Peyer's patch (tissue), 4 donors: ENCODE measurements at regions not wholly inside any gene's neighbourhood (a gene's known extent, or its start where the extent isn't known, plus 50 kb on each side); places are given as distances from the start of the nearest gene placed in this dataset.

Experiments used
- POLR2A ChIP-seq, 2 donors: fragments of 450-650 bp; IDR thresholded peaks; one replicate each; pipeline ENCODE4 v1.5.1; 2017; ENCODE audit warnings: antibody characterized with exemption in 2 of 2, mild to moderate bottlenecking in 2 of 2, moderate library complexity in 2 of 2
- TF ChIP-seq, protein P1 (sequence below), 6 experiments: fragments of 450-650 bp in 4 of 6; fragments of 200-600 bp in 2 of 6; sonication (generic) in 1 of 6; IDR thresholded peaks; one replicate each; pipeline ENCODE4 v1.5.1; 2017 to 2019; ENCODE audit warnings: antibody characterized with exemption in 6 of 6, mild to moderate bottlenecking in 3 of 6, moderate library complexity in 1 of 6

- TF ChIP-seq, protein P1, sequence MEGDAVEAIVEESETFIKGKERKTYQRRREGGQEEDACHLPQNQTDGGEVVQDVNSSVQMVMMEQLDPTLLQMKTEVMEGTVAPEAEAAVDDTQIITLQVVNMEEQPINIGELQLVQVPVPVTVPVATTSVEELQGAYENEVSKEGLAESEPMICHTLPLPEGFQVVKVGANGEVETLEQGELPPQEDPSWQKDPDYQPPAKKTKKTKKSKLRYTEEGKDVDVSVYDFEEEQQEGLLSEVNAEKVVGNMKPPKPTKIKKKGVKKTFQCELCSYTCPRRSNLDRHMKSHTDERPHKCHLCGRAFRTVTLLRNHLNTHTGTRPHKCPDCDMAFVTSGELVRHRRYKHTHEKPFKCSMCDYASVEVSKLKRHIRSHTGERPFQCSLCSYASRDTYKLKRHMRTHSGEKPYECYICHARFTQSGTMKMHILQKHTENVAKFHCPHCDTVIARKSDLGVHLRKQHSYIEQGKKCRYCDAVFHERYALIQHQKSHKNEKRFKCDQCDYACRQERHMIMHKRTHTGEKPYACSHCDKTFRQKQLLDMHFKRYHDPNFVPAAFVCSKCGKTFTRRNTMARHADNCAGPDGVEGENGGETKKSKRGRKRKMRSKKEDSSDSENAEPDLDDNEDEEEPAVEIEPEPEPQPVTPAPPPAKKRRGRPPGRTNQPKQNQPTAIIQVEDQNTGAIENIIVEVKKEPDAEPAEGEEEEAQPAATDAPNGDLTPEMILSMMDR (IDR thresholded peaks at IDR 0.05): no peak
- TF ChIP-seq POLR2A (IDR thresholded peaks at IDR 0.05): no peak
Observed at GRCh38 chr15:96126859-96127258, 203.6 kb upstream of the NR2F2 start.
